Skin epidermis (tissue), 12 donors: ENCODE measurements at regions not wholly inside any gene's neighbourhood (a gene's known extent, or its start where the extent isn't known, plus 50 kb on each side); places are given as distances from the start of the nearest gene placed in this dataset.
"Not testable (repeated sequence)": the region's sequence is repeated elsewhere in the genome, so short reads cannot be mapped to it uniquely, and the experiment has no call there.

Source experiments
- H3K27ac ChIP-seq, 21 experiments: fragments of 200-600 bp; sonication (generic) in 11 of 21; one replicate each; pipeline ENCODE4 v1.5.0; 2020; ENCODE audit warnings: mild to moderate bottlenecking in 3 of 21, inconsistent platforms in 2 of 21, moderate library complexity in 2 of 21
- H3K4me3 ChIP-seq, 7 experiments: fragments of 200-600 bp; sonication (generic) in 2 of 7; one replicate each; pipeline ENCODE4 v1.5.0; 2020; ENCODE audit warnings: inconsistent platforms in 2 of 7, mild to moderate bottlenecking in 2 of 7, moderate library complexity in 1 of 7

DNA sequence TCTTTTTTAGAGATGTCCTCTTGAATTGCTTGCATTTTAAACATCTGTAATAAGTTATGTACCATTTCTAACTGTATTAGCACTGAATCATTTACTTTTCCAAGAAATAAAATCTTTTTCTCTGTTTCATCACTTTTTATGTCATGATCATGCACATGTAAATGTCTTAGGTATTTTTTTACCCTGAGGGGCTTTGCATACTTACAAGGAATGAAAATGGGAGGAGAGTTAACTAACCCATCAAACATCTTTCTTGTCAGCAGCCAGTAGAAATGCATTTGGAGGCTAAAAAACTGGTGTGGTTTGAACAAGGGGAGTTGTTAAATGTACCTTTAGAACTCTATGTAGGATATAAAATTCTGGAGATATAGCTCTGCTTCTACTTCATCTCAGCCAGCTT lies 1080.3 kb downstream of the GALC start:
- H3K4me3 ChIP-seq, result no peak overlapping the region
- H3K27ac ChIP-seq, result peak overlapping the region in 1 of 21 experiments; percentile 4

DNA sequence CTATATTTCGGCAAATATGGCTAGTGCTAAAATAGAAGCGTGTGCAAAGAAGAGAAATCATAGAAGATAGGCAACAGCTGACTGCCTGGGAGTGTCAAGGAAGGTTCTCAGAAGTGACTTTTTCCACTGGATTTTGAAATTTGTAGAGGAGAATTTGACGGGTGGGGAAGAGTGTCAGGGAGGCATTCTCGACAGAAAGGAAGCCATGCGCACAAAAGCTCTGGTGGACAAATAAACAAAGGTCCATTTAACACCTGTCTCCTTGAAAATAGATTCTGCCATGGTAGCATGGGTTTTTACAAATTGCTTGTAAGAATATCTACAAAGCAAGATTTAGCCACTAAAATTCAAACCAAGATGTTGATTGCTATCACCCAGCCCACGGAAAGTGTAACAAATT lies 1081.5 kb downstream of the GALC start:
- Histone ChIP-seq H3K27ac (no peak overlapping the region), H3K4me3 (no peak overlapping the region)

DNA sequence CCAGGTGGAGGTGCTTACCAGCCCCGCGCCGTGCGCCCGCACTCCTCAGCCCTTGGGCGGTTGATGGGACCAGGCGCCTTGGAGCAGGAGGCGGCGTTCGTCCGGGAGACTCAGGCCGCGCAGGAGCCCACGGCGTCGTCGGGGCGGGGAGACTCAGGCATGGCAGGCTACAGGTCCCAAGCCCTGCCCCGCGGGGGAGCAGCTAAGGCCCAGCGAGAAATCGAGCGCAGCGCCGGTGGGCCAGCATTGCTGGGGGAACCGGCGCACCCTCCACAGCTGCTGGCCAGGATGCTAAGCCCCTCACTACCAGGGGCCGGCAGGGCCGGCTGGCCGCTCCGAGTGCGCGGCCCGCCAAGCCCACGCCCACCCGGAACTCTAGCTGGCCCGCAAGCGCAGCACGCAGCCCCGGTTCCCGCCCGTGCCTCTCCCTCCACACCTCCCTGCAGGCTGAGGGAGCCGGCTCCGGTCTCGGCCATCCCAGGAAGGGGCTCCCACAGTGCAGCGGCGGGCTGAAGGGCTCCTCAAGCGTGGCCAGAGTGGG lies 1087.5 kb downstream of the GALC start:
- not testable (repeated sequence) for H3K27ac ChIP-seq, H3K4me3 ChIP-seq

DNA sequence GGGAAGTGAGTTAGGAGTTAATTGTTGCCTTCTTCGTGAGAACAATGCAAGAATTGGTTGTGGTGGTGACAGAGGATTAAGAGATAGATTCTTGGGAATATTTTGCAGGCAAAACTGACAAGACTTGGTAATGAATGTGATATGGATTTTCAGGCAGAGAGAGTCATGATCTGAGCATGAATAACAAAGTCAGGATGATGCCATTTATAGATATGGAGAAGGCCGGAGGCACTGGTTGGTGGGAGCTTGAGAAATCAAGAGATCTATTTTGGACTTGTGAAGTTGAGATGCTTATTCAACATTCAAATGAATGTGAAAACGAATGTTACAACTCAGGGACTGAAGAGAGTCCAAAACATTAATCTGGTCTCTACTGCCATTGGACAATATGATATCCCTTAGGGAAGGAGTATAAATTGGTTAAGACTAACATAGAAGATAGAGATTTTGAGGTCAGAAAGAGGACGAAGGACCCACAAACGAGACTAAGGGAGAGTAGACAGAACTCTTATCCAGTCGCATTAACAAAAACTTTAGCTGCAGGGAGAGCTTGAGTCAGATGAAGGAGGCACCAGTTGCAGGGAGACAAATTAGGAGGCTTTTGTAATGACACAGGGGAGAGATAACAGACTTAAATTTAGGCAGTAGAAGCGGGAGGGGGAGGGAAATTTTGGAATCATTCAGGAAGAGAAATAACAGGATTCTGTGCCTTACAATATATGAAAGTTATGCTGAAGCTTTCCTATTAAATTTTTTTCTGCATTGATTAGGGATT lies 1090.6 kb downstream of the GALC start:
- no peak overlapping the region for H3K4me3 ChIP-seq
- no peak overlapping the region for H3K27ac ChIP-seq

DNA sequence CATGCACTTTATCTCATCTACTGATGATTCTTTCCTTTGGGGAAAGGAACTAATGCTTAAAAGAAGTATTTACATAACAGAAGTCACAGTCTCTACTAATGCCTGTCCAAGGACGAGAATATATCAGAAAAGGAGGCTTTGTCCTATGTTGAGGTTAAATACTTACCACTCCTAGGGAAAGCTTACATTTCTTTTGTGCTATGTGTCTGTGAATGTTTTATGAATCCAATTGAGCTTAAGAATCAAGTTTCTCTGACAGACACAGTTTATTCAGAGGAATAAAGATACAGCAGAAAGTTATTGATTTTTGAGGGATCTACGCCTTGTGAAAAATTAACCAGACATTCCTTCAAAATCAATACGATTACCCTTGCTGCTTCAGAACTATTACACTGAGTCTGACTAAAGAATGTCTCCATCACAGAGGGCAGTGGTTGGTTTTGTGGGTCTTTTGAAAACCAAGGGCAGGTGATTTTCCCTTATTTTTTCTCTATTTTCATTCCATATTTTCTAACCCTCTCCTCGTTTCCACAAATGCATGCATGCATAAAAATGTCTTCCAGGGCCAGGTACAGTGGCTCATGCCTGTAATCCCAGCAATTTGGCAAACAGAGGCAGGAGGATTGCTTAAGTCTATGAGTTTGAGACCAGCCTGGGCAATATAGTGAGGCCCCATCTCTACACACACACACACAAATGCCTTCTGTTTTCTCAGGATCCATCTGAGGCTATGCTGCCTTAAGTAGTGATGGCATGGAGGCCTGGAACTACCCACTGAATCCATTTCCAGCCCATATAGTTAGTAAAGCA lies 1095.1 kb downstream of the GALC start:
- H3K4me3 ChIP-seq, result no peak overlapping the region
- no peak overlapping the region for H3K27ac ChIP-seq

DNA sequence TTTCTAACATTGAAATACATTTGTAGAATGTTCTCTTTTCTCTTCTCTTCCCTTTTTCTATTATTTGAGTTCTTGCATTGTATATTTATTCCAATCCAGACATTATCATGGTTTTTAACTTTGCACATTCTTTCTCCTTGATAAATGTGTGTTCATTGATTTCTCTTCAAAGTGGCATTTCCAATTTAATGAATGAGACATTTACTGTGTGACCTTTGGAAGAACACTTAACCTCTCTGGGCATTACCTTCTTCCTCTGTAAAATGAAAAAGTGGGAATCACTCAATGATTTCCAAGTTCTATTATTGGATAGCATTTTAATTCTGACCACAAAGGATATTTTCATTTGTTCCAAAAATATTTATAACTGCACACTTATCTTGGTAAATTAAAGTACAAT lies 1095.8 kb downstream of the GALC start:
- Histone ChIP-seq H3K4me3 (no peak overlapping the region), H3K27ac (no peak overlapping the region)

DNA sequence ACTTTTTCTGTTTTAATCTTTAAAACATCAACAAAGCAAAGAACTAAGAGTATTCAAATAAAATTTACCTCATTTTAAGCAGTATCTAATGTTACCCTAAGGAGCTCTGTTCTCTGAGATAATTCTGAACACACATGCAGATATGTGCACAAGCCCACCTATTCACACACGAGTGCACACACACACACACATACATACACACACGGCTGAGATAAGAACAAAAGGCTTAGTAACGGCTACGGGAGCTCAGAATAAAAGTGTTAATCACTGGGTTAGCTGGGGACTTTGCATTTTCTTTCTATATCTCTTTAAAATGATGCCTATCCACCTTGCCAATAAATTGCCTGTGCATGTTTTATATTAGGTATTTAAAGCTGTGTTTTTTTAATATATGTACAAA lies 1096.3 kb downstream of the GALC start:
- H3K27ac ChIP-seq, result no peak overlapping the region

DNA sequence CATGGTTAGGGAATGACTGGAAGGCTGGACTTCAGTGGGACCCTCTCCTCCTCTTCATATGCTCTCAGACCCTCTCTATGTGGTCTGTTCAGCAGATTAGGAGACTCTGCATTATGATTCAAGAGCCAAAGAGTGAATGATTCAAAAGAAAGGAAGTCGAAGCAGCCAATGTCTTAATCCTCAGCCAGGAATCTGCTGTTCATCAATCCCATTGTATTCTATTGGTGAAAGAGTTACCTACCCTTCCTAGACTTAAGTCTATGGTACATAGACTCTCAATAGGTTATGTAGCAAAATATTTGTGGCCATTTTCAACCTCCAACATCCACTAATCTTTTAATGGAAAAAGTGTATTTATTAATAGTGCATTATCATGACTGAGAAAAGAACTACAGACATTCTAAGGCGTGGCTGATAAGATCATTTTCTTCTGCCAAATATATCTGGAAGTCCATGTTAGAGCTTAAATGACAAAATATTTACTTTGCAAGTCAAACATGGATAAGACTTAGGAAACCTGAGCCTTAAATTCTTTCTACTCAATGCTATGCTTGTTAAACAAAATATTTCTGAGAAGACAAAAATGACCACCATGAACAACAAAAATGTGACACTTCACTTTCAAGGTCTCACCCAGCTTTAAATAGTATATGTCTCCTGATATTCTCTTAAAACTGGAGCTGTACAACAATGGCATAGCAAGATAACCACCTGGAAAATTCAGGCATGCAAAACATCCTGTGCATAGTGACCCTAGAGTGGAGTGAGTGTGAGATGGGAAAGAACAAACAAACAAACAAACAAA lies 1100.6 kb downstream of the GALC start:
- Histone ChIP-seq H3K27ac (no peak overlapping the region), H3K4me3 (no peak overlapping the region)

More for the DNA sequence above, 1096.3 kb downstream of the GALC start:
- H3K4me3 ChIP-seq, result no peak overlapping the region

DNA sequence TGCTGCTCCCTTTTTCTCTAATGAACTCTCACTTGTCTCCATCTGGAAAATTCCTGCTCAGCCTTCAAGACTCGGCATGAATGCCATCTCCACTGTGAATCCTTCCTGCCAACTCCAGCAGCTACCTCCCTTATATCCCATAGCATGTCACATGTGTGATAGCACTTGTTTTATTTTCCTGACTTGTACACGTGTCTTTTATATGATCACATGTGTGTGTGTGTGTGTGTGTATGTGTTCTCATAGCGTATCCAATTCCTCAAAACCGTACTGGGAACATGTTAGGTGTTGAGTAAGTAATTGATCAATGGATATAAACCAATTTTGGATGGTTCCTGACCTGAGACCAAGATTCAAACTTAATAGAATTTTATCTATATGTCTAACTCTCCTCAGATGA lies 1107.7 kb downstream of the GALC start:
- no peak overlapping the region for H3K4me3 ChIP-seq
- H3K27ac ChIP-seq, result no peak overlapping the region

DNA sequence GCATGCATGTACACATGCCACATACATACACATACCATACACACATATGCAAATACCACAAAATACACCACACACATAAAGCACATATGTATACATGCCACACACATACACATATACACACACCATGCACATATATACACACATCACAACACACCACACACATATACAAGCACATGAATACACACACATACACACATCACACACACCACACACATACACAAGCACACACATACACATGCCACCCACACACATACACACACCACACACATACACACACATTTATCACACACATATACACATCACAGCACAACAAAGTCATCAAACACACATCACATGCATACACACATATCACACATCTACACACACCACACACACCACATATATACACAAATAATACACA lies 1108.5 kb downstream of the GALC start:
- H3K27ac ChIP-seq, result no peak overlapping the region
- H3K4me3 ChIP-seq, result no peak overlapping the region

DNA sequence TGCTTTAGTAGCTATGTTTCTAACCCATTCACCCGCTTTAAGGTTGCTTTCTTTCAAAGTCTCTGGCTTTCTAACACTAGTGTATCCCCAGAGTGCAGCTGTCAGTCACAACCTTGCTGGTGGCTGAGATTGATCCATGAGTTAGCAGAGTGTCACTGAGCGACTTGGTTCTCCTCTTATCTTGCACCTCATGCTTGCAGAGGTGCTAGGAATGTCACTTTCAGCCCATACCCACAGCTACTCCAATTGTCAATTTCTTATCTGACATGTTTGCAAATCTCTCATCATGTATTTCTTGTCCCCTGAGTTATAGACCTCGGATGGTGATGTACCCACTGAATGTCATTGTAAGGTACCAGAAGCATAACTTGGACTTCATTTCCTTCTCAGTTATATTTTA lies 1110.2 kb downstream of the GALC start:
- no peak overlapping the region for H3K4me3 ChIP-seq
- H3K27ac ChIP-seq, result no peak overlapping the region

DNA sequence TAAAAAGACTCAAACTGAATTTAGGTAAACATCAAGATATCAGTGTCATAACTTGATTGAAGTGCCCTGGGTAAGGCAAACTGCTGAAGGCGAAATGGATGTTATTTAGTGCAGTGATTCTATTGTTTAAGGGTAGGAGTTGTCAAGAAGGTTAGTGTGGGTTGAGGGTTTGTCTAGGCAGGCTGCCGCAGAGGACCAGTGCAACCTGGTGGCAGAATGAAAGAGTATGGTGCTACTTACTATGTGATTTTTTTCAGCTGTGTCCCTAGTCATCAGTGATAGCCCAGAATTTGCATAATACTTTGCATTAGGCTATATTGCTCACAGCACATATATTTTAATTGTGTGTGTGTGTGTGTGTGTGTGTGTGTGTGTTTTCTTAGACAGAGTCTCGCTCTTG lies 1127.0 kb downstream of the GALC start:
- H3K27ac ChIP-seq, result no peak overlapping the region
- no peak overlapping the region for H3K4me3 ChIP-seq

DNA sequence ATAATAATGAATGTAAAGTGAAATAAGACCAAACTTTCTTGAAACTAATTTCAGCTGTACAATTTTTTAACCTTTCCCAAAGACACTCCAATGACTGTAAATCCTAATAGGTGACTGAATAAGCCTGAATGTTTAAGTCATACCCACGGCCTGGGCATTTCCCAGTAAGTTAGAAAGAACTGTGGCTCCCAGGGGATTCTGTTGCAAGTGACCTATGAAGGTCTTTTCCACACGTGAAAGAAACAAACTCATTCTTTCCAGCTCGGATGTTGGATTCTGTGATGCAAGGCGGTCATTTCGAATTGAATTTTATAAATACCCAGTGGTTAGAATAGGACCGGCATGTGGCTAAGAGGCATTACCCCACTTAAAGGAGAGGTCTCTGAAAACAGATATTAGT lies 1134.4 kb downstream of the GALC start:
- Histone ChIP-seq H3K27ac (peak overlapping the region in 2 of 21 experiments; percentile 5 to 28), H3K4me3 (no peak overlapping the region)

DNA sequence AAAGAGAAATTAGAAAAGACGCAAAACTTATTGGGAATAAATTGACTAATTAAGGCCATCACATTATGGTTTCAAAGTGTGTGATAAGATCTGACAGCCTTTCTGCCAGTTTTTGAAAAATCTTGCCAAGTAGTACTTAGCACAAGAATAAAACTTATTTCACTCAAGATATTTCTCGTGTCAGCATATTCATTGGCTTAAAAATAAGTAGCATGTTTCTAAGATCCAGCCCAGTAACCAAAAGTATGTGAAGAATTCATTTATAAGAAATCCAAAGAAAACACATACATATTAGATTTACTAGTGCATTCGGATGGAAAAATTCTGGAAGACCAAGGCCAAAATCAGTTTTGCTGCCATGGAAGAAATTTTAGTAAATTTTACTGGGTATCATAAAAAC lies 1135.0 kb downstream of the GALC start:
- Histone ChIP-seq H3K27ac (peak overlapping the region in 1 of 21 experiments; percentile 28), H3K4me3 (no peak overlapping the region)

DNA sequence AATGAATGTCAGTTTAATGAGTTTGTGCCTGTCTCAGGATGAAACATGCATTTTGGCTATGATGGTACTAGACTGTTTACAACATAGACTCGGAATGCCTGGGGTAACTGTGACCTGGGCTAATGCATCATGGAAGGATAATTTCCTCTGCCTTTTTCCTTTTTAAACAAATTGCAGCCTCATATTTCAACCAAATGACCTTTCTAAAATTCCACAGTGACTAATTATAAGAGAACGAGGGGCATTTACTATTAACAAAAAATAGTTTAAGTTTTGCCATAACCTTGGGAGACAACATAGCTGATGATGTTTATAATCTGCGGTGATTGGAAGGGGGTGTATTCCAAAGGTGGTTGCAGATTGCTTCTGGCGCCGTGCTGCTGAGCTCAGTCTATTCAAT lies 1140.5 kb downstream of the GALC start:
- Histone ChIP-seq H3K4me3 (no peak overlapping the region), H3K27ac (no peak overlapping the region)

DNA sequence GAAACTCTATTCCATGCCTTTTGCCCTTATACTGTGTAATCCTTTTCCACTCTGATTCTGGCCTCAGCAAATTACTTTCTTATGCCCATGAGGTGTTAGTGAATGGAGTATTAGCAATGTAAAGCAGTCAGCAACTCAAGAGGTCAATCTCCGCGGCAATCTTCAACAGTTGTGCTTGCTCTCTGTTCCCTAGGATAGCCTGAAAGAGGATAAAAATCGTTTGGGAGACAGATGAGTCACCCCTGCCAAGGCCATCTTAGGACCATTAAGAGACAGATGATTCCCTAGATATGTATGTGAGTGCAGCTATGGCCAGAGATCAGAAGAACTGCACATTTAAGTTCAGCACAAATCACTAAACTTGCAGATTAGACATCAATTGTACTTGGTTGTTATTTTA lies 1145.8 kb downstream of the GALC start:
- Histone ChIP-seq H3K4me3 (no peak overlapping the region), H3K27ac (no peak overlapping the region)

DNA sequence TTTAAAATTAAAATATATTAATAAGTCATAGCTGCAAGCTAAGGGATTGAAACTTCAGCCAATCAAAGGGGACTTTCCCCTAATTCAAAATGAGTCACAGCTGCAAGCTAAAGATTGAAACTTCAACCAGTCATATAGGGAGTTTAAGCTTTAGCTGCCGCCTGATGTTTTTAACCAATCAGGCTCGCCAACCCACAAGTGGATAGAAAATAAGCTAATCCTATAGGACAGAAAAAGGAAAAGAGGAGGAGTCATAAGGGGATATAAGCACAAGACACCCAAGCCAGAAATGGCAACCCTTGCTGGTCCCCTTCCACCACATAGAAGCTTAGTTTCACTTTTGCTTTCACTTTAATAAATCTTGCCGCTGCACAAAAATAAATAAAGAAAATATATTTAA lies 1154.6 kb downstream of the GALC start:
- Histone ChIP-seq H3K27ac (no peak overlapping the region), H3K4me3 (no peak overlapping the region)

DNA sequence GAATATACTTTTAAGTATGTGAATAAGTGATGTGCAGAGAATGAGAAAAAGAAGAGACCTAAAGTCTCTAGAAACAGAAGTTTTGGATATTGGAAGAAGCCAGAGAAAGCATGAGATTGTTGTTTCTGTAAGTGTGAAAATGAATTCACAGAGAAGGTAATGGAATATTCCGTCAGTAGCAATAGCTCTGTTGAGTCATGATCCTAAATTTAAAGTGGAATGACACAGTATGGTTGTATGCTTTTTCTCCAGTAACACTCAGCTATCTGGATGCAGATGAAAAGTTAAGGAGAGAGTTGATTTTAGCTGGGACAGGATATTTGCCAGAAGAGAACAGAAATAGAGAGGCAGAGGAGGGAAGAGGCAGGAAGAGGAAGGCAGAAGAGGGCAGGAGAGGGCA lies 1166.3 kb downstream of the GALC start:
- Histone ChIP-seq H3K4me3 (no peak overlapping the region), H3K27ac (no peak overlapping the region)

DNA sequence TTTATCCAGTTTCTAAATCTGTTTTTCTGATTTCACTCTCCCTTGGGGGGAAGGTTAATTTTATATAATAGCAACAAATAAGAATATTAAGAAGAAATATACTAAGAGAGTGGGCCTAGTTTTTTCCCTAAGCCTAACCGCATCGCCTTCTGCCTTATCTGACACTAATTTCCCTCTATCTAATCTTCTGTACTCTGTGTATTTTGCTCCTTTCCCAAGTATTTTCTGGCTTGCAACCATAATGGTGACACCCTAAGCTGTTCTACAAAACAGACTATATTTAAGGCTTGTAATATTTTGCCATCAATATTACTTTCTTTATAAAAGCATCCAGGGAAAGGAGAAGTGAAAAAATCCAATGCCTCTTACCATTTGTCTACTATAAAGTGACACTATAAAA lies 1168.8 kb downstream of the GALC start:
- H3K27ac ChIP-seq, result no peak overlapping the region
- no peak overlapping the region for H3K4me3 ChIP-seq

DNA sequence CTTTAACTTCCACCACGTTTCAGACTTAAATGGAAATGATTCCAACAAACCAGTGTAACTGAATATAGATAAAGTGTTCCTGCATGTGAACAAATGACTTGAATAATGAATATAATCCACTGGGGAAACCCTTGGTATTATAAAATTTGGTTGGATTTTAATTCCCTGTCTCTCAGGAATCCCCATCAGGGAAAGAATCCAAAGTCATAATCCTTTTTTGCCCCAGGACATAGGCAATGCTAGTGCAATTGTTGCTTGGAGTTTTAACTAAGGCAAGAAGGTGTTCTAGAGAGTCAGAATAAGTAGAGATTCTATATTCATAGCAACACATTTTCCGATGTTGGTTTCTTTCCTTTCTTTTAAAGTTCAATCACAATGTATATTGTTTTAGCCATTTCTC lies 1169.4 kb downstream of the GALC start:
- Histone ChIP-seq H3K27ac (no peak overlapping the region), H3K4me3 (no peak overlapping the region)
